ENCODE measurements at regions not wholly inside any gene's neighbourhood (a gene's known extent, or its start where the extent isn't known, plus 50 kb on each side); places are given as distances from the start of the nearest gene placed in this dataset.

- no peak for DNase-seq (ENCODE audit: low spot score)
- peaks cover 15% of the 10 kb centered on the region for H3K27me3 Mint-ChIP-seq (ENCODE audit: low read depth)
- POLR2A ChIA-PET = no interaction called here
- H3K4me3 Mint-ChIP-seq = no peak overlapping the region
- H3K4me1 Mint-ChIP-seq = peaks cover 43% of the 10 kb centered on the region
- CTCF ChIA-PET = interaction anchor here (1.5 kb wide), 1 partner anchor 523 kb away, joined by 3 read pairs; no protein-coding TSS in a partner anchor
- no peak overlapping the region for H3K27ac Mint-ChIP-seq
- peaks cover 18% of the 10 kb centered on the region for H3K36me3 Mint-ChIP-seq
- TF ChIP-seq MLX (CRISPR knock-in tag; IDR thresholded peaks at IDR 0.05) (no peak), CREM (CRISPR knock-in tag; IDR thresholded peaks at IDR 0.05) (no peak), ATF1 (CRISPR knock-in tag; IDR thresholded peaks at IDR 0.05) (no peak), AFF4 (CRISPR knock-in tag; IDR thresholded peaks at IDR 0.05; ENCODE audit: borderline replicate concordance) (no peak), ZMAT4 (CRISPR knock-in tag; IDR thresholded peaks at IDR 0.05) (no peak), ERG (CRISPR knock-in tag; IDR thresholded peaks at IDR 0.05) (no peak), TP53 (CRISPR knock-in tag; IDR thresholded peaks at IDR 0.05) (no peak), JUN (CRISPR knock-in tag; IDR thresholded peaks at IDR 0.05) (no peak), ZNF317 (CRISPR knock-in tag; IDR thresholded peaks at IDR 0.05; ENCODE audit: borderline replicate concordance, low read depth) (no peak), ZNF281 (CRISPR knock-in tag; IDR thresholded peaks at IDR 0.05) (no peak), FOXK1 (CRISPR knock-in tag; IDR thresholded peaks at IDR 0.05) (no peak), ZNF532 (CRISPR knock-in tag; IDR thresholded peaks at IDR 0.05; ENCODE audit: borderline replicate concordance) (no peak), ETV6 (CRISPR knock-in tag; IDR thresholded peaks at IDR 0.05) (no peak), ZSCAN18 (CRISPR knock-in tag; IDR thresholded peaks at IDR 0.05) (no peak)
- ATAC-seq = no peak
- H3K9me3 Mint-ChIP-seq = peaks cover 31% of the 10 kb centered on the region
These were observed 175.2 kb upstream of the RAI14 start for GRCh38 chr5:34480810-34481528.
